ENCODE measurements at regions not wholly inside any gene's neighbourhood (a gene's known extent, or its start where the extent isn't known, plus 50 kb on each side); places are given as distances from the start of the nearest gene placed in this dataset.

DNA sequence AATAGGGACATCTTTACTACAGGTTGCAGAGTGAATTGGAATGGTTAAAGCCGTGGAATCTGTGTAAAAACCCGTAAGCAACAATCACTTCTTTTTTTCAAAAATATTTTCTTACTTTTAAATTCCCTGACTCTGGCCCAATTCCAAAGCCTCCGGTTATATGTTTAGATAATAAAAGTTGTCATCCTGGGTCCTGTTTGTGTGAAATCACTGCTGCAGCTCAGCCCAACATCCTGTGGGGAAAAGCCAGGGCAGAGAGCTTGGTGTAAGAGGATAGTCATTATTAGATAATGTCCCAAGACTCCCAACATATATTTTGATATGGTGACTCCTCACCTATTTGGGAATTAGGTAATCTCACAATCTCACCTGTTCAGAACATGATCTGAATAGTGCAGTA, 586.0 kb upstream of the BRINP1 start:
- no peaks in the 10 kb centered on the region; the same call in 1 of the 2 replicates for H3K27me3 ChIP-seq
- H3K36me3 ChIP-seq, result no peaks in the 10 kb centered on the region
- no peaks in the 10 kb centered on the region for H3K9me3 ChIP-seq
- TF ChIP-seq, protein P1, sequence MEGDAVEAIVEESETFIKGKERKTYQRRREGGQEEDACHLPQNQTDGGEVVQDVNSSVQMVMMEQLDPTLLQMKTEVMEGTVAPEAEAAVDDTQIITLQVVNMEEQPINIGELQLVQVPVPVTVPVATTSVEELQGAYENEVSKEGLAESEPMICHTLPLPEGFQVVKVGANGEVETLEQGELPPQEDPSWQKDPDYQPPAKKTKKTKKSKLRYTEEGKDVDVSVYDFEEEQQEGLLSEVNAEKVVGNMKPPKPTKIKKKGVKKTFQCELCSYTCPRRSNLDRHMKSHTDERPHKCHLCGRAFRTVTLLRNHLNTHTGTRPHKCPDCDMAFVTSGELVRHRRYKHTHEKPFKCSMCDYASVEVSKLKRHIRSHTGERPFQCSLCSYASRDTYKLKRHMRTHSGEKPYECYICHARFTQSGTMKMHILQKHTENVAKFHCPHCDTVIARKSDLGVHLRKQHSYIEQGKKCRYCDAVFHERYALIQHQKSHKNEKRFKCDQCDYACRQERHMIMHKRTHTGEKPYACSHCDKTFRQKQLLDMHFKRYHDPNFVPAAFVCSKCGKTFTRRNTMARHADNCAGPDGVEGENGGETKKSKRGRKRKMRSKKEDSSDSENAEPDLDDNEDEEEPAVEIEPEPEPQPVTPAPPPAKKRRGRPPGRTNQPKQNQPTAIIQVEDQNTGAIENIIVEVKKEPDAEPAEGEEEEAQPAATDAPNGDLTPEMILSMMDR (IDR thresholded peaks at IDR 0.05; ENCODE audit: low read depth, low read length), result no peak
- H3K4me3 ChIP-seq (ENCODE audit: low read depth, low read length), result no peak overlapping the region
- no peak for DNase-seq
- H3K4me1 ChIP-seq, result no peaks in the 10 kb centered on the region

- no peaks in the 10 kb centered on the region; the same call in 1 of the 2 replicates for H3K27me3 ChIP-seq
Observed at GRCh38 chr9:119951591-119951990, 582.4 kb upstream of the BRINP1 start.

GRCh38 chr9:119951090-119951489, 581.9 kb upstream of the BRINP1 start:
- no peak for DNase-seq
- TF ChIP-seq, protein P1 (IDR thresholded peaks at IDR 0.05; ENCODE audit: low read depth, low read length), result no peak
- H3K4me3 ChIP-seq (ENCODE audit: low read depth, low read length), result no peak overlapping the region
- no peaks in the 10 kb centered on the region for H3K4me1 ChIP-seq
- H3K9me3 ChIP-seq, result no peaks in the 10 kb centered on the region
- no peaks in the 10 kb centered on the region for H3K36me3 ChIP-seq
- H3K27me3 ChIP-seq, result no peaks in the 10 kb centered on the region; the same call in 1 of the 2 replicates

More at GRCh38 chr9:119951591-119951990, 582.4 kb upstream of the BRINP1 start:
- Histone ChIP-seq H3K9me3 (no peaks in the 10 kb centered on the region), H3K4me3 (ENCODE audit: low read depth, low read length) (no peak overlapping the region), H3K4me1 (no peaks in the 10 kb centered on the region), H3K36me3 (no peaks in the 10 kb centered on the region)
- TF ChIP-seq, protein P1 (IDR thresholded peaks at IDR 0.05; ENCODE audit: low read depth, low read length), result no peak
- DNase-seq, result no peak

DNA sequence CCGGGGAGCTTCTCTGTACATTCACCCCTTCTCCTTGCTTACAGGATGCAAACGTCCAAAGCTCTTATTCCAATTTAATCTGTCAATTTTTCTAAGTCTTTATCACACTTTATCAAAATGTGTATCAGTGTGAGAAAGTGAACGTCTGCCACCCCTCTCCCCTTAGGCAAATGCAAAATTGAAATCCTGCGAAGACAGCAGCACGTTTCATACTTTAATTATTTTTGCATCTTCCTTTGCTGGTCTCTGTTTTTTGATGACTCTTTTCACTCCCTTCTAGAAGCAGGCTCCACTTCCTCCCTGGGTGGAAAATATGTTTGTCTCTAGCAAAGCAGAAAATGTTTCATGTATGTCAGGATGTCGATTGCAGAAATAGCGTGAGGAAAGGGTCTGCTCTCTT, 576.5 kb upstream of the BRINP1 start:
- no peak for DNase-seq
- TF ChIP-seq, protein P1 (IDR thresholded peaks at IDR 0.05; ENCODE audit: low read depth, low read length), result no peak
- H3K4me3 ChIP-seq (ENCODE audit: low read depth, low read length), result no peak overlapping the region

GRCh38 chr9:119941091-119941490, 571.9 kb upstream of the BRINP1 start:
- H3K9me3 ChIP-seq, result no peaks in the 10 kb centered on the region
- DNase-seq, result no peak
- TF ChIP-seq, protein P1 (IDR thresholded peaks at IDR 0.05; ENCODE audit: low read depth, low read length), result no peak
- H3K4me3 ChIP-seq (ENCODE audit: low read depth, low read length), result no peak overlapping the region
- H3K4me1 ChIP-seq, result no peaks in the 10 kb centered on the region
- no peaks in the 10 kb centered on the region for H3K27me3 ChIP-seq
- no peaks in the 10 kb centered on the region for H3K36me3 ChIP-seq

More for the DNA sequence above, 576.5 kb upstream of the BRINP1 start:
- H3K27me3 ChIP-seq, result no peaks in the 10 kb centered on the region
- no peaks in the 10 kb centered on the region for H3K4me1 ChIP-seq
- H3K9me3 ChIP-seq, result no peaks in the 10 kb centered on the region
- H3K36me3 ChIP-seq, result no peaks in the 10 kb centered on the region

DNA sequence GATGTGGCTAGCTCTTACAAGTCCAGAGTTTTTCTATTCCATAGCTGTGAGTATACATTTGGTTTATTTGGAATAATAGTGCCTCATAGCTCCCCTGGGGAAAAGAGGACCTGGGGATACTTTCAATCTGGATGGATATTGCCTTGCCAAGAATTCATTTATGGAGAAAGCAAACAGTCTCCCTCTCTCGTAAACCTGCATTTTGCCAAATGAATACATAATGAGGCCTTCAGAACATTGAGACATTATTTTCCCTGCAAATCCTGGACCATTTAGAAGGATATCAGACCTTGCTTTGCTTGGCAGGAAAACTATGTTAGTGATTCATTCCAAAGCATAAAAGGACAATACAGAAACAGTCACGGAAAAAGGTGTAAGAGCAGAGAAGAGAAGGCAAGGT, 569.6 kb upstream of the BRINP1 start:
- Histone ChIP-seq H3K36me3 (no peaks in the 10 kb centered on the region), H3K9me3 (no peaks in the 10 kb centered on the region), H3K4me3 (ENCODE audit: low read depth, low read length) (no peak overlapping the region), H3K27me3 (no peaks in the 10 kb centered on the region), H3K4me1 (no peaks in the 10 kb centered on the region)
- no peak for DNase-seq
- TF ChIP-seq, protein P1 (IDR thresholded peaks at IDR 0.05; ENCODE audit: low read depth, low read length), result no peak
